ENCODE measurements at regions not wholly inside any gene's neighbourhood (a gene's known extent, or its start where the extent isn't known, plus 50 kb on each side); places are given as distances from the start of the nearest gene placed in this dataset.

GRCh38 chr18:78576967-78577366 is 402.7 kb upstream of the SALL3 start:
- Histone ChIP-seq H3K27me3 (no peaks in the 10 kb centered on the region), H3K4me3 (no peak overlapping the region), H3K36me3 (no peaks in the 10 kb centered on the region), H3K27ac (no peak overlapping the region), H3K9me3 (peaks cover 16 to 35% of the 10 kb centered on the region in 2 donors), H3K4me1 (no peaks in the 10 kb centered on the region)
- intact Hi-C loops (cut with DNase I; ENCODE audit: low total_unique reads): no loop called here
- DNase-seq (ENCODE audit: low spot score in 2 of 2): no peak
- no peak for TF ChIP-seq POLR2A (IDR thresholded peaks at IDR 0.05)
- TF ChIP-seq, protein P1, sequence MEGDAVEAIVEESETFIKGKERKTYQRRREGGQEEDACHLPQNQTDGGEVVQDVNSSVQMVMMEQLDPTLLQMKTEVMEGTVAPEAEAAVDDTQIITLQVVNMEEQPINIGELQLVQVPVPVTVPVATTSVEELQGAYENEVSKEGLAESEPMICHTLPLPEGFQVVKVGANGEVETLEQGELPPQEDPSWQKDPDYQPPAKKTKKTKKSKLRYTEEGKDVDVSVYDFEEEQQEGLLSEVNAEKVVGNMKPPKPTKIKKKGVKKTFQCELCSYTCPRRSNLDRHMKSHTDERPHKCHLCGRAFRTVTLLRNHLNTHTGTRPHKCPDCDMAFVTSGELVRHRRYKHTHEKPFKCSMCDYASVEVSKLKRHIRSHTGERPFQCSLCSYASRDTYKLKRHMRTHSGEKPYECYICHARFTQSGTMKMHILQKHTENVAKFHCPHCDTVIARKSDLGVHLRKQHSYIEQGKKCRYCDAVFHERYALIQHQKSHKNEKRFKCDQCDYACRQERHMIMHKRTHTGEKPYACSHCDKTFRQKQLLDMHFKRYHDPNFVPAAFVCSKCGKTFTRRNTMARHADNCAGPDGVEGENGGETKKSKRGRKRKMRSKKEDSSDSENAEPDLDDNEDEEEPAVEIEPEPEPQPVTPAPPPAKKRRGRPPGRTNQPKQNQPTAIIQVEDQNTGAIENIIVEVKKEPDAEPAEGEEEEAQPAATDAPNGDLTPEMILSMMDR (IDR thresholded peaks at IDR 0.05): no peak
- TF ChIP-seq POLR2AphosphoS5 (IDR thresholded peaks at IDR 0.05): no peak

DNA sequence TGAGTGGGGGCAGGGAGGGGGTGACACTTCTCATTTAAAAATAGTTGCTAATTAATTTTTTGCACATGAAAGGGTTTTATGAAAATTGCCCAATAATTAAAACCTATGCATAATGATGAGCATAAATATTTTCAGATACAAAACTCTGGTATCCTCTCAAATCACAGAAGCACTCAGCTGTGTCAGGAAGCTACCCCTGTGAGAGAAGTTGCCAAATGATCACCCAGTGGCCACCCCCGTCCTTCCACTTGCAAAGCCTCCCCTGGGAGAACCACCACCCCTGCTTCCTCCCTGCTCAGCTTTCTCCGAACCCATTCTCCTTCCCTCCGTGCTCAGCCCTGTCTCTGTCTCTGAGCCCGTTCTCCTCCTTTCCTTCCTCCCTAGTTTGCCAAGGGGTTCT is 400.2 kb upstream of the SALL3 start:
- Histone ChIP-seq H3K36me3 (no peaks in the 10 kb centered on the region), H3K27me3 (peaks cover 0 to 5% of the 10 kb centered on the region in 2 donors), H3K4me1 (no peaks in the 10 kb centered on the region), H3K9me3 (peaks cover 3 to 22% of the 10 kb centered on the region in 2 donors), H3K27ac (no peak overlapping the region), H3K4me3 (no peak overlapping the region)
- TF ChIP-seq POLR2AphosphoS5 (IDR thresholded peaks at IDR 0.05) (no peak), POLR2A (IDR thresholded peaks at IDR 0.05) (no peak)
- TF ChIP-seq, protein P1 (IDR thresholded peaks at IDR 0.05): no peak
- no peak for DNase-seq (ENCODE audit: low spot score in 2 of 2)
- intact Hi-C loops (cut with DNase I; ENCODE audit: low total_unique reads): no loop called here

- Histone ChIP-seq H3K4me1 (no peaks in the 10 kb centered on the region), H3K4me3 (no peak overlapping the region), H3K9me3 (peaks cover 0 to 16% of the 10 kb centered on the region in 2 donors), H3K27me3 (peaks cover 0 to 8% of the 10 kb centered on the region in 2 donors), H3K36me3 (no peaks in the 10 kb centered on the region), H3K27ac (no peak overlapping the region)
- DNase-seq (ENCODE audit: low spot score in 2 of 2): no peak
- no peak for TF ChIP-seq POLR2AphosphoS5 (IDR thresholded peaks at IDR 0.05)
- no peak for TF ChIP-seq POLR2A (IDR thresholded peaks at IDR 0.05)
- TF ChIP-seq, protein P1 (IDR thresholded peaks at IDR 0.05): no peak
- intact Hi-C loops (cut with DNase I; ENCODE audit: low total_unique reads): no loop called here
Observed at GRCh38 chr18:78579854-78580577, 399.6 kb upstream of the SALL3 start.

GRCh38 chr18:78580835-78581339 is 398.7 kb upstream of the SALL3 start:
- Histone ChIP-seq H3K36me3 (no peaks in the 10 kb centered on the region), H3K27ac (no peak overlapping the region), H3K9me3 (peaks cover 0 to 7% of the 10 kb centered on the region in 2 donors), H3K4me1 (no peaks in the 10 kb centered on the region), H3K27me3 (peaks cover 0 to 14% of the 10 kb centered on the region in 2 donors), H3K4me3 (no peak overlapping the region)
- intact Hi-C loops (cut with DNase I; ENCODE audit: low total_unique reads): no loop called here
- DNase-seq (ENCODE audit: low spot score in 2 of 2): no peak
- TF ChIP-seq, protein P1 (IDR thresholded peaks at IDR 0.05): no peak
- TF ChIP-seq POLR2AphosphoS5 (IDR thresholded peaks at IDR 0.05) (no peak), POLR2A (IDR thresholded peaks at IDR 0.05) (no peak)

- TF ChIP-seq, protein P1 (IDR thresholded peaks at IDR 0.05): no peak
- TF ChIP-seq POLR2A (IDR thresholded peaks at IDR 0.05) (no peak), POLR2AphosphoS5 (IDR thresholded peaks at IDR 0.05) (no peak)
- no peak for DNase-seq (ENCODE audit: low spot score in 2 of 2)
- Histone ChIP-seq H3K4me1 (no peaks in the 10 kb centered on the region), H3K9me3 (peaks cover 0 to 6% of the 10 kb centered on the region in 2 donors), H3K36me3 (no peaks in the 10 kb centered on the region), H3K4me3 (no peak overlapping the region), H3K27ac (no peak overlapping the region), H3K27me3 (peaks cover 0 to 14% of the 10 kb centered on the region in 2 donors)
- intact Hi-C loops (cut with DNase I; ENCODE audit: low total_unique reads): no loop called here
Observed at GRCh38 chr18:78582181-78582709, 397.4 kb upstream of the SALL3 start.
